ENCODE measurements at regions not wholly inside any gene's neighbourhood (a gene's known extent, or its start where the extent isn't known, plus 50 kb on each side); places are given as distances from the start of the nearest gene placed in this dataset.

DNA sequence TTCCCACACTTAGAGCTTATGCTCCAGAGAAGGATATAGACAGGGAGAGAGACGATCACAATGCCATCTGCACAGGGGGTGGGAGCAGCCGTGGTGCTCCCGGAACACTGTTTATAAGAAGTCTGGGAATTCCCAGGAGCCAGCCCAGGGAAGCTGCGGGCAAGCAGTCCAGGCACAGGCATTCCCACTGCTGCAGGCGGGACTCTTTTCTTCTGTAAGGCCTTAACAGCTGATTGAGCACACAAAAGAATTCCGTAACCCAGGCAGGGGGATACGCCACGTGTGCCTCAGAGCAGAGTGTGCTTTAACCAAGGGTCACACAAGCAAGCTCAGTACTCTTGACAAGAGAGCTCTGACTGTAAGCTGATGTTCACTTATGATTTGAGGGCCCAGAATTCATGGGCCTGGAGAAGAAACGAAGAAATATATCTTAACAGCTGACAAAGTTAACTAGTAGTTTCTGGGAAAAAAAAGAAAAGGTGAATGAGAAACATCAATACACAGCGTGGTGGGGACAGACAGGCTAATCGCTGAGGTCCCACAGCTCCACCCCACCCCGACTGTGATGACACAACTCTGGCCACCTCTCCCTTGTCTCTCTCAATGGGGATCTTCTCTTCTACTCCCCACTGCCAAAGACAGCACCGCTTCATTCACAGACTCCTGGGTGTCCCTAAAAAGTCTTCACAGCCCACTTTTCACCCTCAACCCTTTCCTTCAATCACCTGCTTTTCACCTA lies 85.9 kb upstream of the SIMC1 start:
- Mint-ChIP-seq H3K27ac (ENCODE audit: unreplicated experiment) (no peak overlapping the region), H3K36me3 (ENCODE audit: low read depth, unreplicated experiment) (no peaks in the 10 kb centered on the region), H3K27me3 (ENCODE audit: low read depth, unreplicated experiment) (peaks cover 4% of the 10 kb centered on the region), H3K4me3 (ENCODE audit: unreplicated experiment) (no peak overlapping the region), H3K4me1 (ENCODE audit: low read depth, unreplicated experiment) (peaks cover 12% of the 10 kb centered on the region), H3K9me3 (ENCODE audit: unreplicated experiment) (no peaks in the 10 kb centered on the region)
- Histone ChIP-seq H3K4me2 (ENCODE audit: low read length) (peak overlapping the region; percentile 51), H4K20me1 (ENCODE audit: insufficient read depth, low read length) (no peaks in the 10 kb centered on the region), H3K27ac (ENCODE audit: low read depth, low read length) (no peak overlapping the region), H3K36me3 (ENCODE audit: insufficient read depth, low read length) (no peaks in the 10 kb centered on the region), H3K9me3 (ENCODE audit: insufficient read depth, low read depth, low read length) (no peaks in the 10 kb centered on the region), H3K27me3 (ENCODE audit: insufficient read depth, low read length) (peaks cover 4% of the 10 kb centered on the region), H2AFZ (ENCODE audit: low read depth, low read length) (peak overlapping the region; percentile 58), H3K79me2 (ENCODE audit: insufficient read depth, low read length) (no peaks in the 10 kb centered on the region), H3K9ac (ENCODE audit: low read length) (no peak overlapping the region), H3K4me3 (ENCODE audit: insufficient read depth, low read depth, low read length) (no peak overlapping the region), H3K4me1 (ENCODE audit: insufficient read depth, low read length) (peaks cover 15% of the 10 kb centered on the region)
- FAIRE-seq (no peak), DNase-seq (ENCODE audit: low read depth) (peak; percentile 34)
- TF ChIP-seq, protein P1, sequence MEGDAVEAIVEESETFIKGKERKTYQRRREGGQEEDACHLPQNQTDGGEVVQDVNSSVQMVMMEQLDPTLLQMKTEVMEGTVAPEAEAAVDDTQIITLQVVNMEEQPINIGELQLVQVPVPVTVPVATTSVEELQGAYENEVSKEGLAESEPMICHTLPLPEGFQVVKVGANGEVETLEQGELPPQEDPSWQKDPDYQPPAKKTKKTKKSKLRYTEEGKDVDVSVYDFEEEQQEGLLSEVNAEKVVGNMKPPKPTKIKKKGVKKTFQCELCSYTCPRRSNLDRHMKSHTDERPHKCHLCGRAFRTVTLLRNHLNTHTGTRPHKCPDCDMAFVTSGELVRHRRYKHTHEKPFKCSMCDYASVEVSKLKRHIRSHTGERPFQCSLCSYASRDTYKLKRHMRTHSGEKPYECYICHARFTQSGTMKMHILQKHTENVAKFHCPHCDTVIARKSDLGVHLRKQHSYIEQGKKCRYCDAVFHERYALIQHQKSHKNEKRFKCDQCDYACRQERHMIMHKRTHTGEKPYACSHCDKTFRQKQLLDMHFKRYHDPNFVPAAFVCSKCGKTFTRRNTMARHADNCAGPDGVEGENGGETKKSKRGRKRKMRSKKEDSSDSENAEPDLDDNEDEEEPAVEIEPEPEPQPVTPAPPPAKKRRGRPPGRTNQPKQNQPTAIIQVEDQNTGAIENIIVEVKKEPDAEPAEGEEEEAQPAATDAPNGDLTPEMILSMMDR (IDR thresholded peaks at IDR 0.05; ENCODE audit: insufficient read depth, low read depth, low read length), result no peak
- TF ChIP-seq EZH2 (IDR thresholded peaks at IDR 0.05; ENCODE audit: insufficient read depth, low read length), result no peak

DNA sequence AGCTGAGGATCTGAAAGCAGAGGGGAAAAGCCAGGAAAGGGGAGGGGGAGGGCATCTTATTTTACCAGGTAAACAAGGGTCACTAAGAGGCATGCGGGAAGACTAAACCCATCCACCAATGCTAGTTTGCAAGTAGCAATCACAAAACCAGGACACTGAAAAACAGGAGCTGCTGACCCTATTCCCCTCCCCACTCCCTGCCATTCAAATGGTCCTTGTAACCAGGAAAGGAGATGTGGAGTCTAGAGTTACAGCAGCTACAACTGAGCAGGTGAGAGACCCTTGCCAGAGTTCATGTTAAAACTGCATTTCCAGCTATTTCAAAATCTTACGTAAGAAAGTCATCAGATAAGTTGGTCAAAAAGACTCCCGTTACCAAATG lies 85.3 kb upstream of the SIMC1 start:
- Histone ChIP-seq H3K79me2 (ENCODE audit: insufficient read depth, low read length) (no peaks in the 10 kb centered on the region), H3K9me3 (ENCODE audit: insufficient read depth, low read depth, low read length) (no peaks in the 10 kb centered on the region), H3K36me3 (ENCODE audit: insufficient read depth, low read length) (no peaks in the 10 kb centered on the region), H3K27me3 (ENCODE audit: insufficient read depth, low read length) (peaks cover 4% of the 10 kb centered on the region), H3K9ac (ENCODE audit: low read length) (no peak overlapping the region), H3K4me3 (ENCODE audit: insufficient read depth, low read depth, low read length) (no peak overlapping the region), H3K4me1 (ENCODE audit: insufficient read depth, low read length) (peaks cover 17% of the 10 kb centered on the region), H3K4me2 (ENCODE audit: low read length) (no peak overlapping the region), H4K20me1 (ENCODE audit: insufficient read depth, low read length) (no peaks in the 10 kb centered on the region), H3K27ac (ENCODE audit: low read depth, low read length) (no peak overlapping the region), H2AFZ (ENCODE audit: low read depth, low read length) (no peak overlapping the region)
- DNase-seq (ENCODE audit: low read depth), result no peak
- Mint-ChIP-seq H3K27ac (ENCODE audit: unreplicated experiment) (no peak overlapping the region), H3K9me3 (ENCODE audit: unreplicated experiment) (no peaks in the 10 kb centered on the region), H3K4me3 (ENCODE audit: unreplicated experiment) (no peak overlapping the region), H3K27me3 (ENCODE audit: low read depth, unreplicated experiment) (peaks cover 4% of the 10 kb centered on the region), H3K4me1 (ENCODE audit: low read depth, unreplicated experiment) (peaks cover 12% of the 10 kb centered on the region), H3K36me3 (ENCODE audit: low read depth, unreplicated experiment) (no peaks in the 10 kb centered on the region)
- TF ChIP-seq, protein P1 (IDR thresholded peaks at IDR 0.05; ENCODE audit: insufficient read depth, low read depth, low read length), result no peak
- TF ChIP-seq EZH2 (IDR thresholded peaks at IDR 0.05; ENCODE audit: insufficient read depth, low read length), result no peak
- FAIRE-seq, result no peak

DNA sequence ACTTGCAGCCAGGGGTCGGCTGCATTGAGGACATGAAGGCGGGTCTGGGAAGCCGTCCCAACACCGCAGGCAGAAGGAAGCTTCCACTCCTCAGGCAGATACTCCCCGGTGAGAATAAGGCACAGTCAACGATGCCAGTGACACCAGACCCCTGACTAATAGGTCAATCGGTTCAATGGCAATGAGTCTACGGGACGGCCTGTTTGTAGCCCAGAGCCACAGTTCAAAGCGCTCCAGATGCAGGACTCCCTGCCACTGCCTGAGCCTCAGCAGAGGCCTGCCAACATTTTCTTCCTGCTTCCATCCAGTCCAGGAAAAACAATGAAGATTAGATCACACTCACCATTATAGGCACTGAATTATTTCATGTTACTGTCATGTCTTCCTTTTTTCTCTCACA lies 84.5 kb upstream of the SIMC1 start:
- Mint-ChIP-seq H3K9me3 (ENCODE audit: unreplicated experiment) (no peaks in the 10 kb centered on the region), H3K4me3 (ENCODE audit: unreplicated experiment) (peak overlapping the region; percentile 10), H3K4me1 (ENCODE audit: low read depth, unreplicated experiment) (peaks cover 12% of the 10 kb centered on the region), H3K27me3 (ENCODE audit: low read depth, unreplicated experiment) (peaks cover 4% of the 10 kb centered on the region), H3K36me3 (ENCODE audit: low read depth, unreplicated experiment) (no peaks in the 10 kb centered on the region), H3K27ac (ENCODE audit: unreplicated experiment) (no peak overlapping the region)
- peak overlapping the region; percentile 39 for H3K4me2 ChIP-seq (ENCODE audit: low read length)
- no peak overlapping the region for H3K9ac ChIP-seq (ENCODE audit: low read length)
- H4K20me1 ChIP-seq (ENCODE audit: insufficient read depth, low read length), result no peaks in the 10 kb centered on the region
- no peak overlapping the region for H3K27ac ChIP-seq (ENCODE audit: low read depth, low read length)
- FAIRE-seq, result no peak
- H3K27me3 ChIP-seq (ENCODE audit: insufficient read depth, low read length), result peaks cover 4% of the 10 kb centered on the region
- peak; percentile 25 for DNase-seq (ENCODE audit: low read depth)
- peak overlapping the region; percentile 52 for H2AFZ ChIP-seq (ENCODE audit: low read depth, low read length)
- no peaks in the 10 kb centered on the region for H3K79me2 ChIP-seq (ENCODE audit: insufficient read depth, low read length)
- no peaks in the 10 kb centered on the region for H3K9me3 ChIP-seq (ENCODE audit: insufficient read depth, low read depth, low read length)
- peaks cover 20% of the 10 kb centered on the region for H3K4me1 ChIP-seq (ENCODE audit: insufficient read depth, low read length)
- TF ChIP-seq, protein P1 (IDR thresholded peaks at IDR 0.05; ENCODE audit: insufficient read depth, low read depth, low read length), result no peak
- TF ChIP-seq EZH2 (IDR thresholded peaks at IDR 0.05; ENCODE audit: insufficient read depth, low read length), result no peak
- H3K36me3 ChIP-seq (ENCODE audit: insufficient read depth, low read length), result no peaks in the 10 kb centered on the region
- H3K4me3 ChIP-seq (ENCODE audit: insufficient read depth, low read depth, low read length), result no peak overlapping the region
